Fibroblast of skin of abdomen (primary cell): ENCODE measurements at regions not wholly inside any gene's neighbourhood (a gene's known extent, or its start where the extent isn't known, plus 50 kb on each side); places are given as distances from the start of the nearest gene placed in this dataset.

Experiments
- DNase-seq: peaks from one replicate; pipeline ENCODE4 v3.0.0-alpha.2; 2013

GRCh38 chr5:110077147-110077546 lies 387.4 kb downstream of the MAN2A1 start:
- DNase-seq, result no peak

- no peak for DNase-seq
These were observed 392.5 kb downstream of the MAN2A1 start for GRCh38 chr5:110082194-110082593.

- no peak for DNase-seq
These were observed 393.1 kb downstream of the MAN2A1 start for GRCh38 chr5:110082863-110083262.

- DNase-seq, result no peak
These were observed 396.1 kb downstream of the MAN2A1 start for GRCh38 chr5:110085826-110086225.

- DNase-seq, result peak; percentile 97
These were observed 397.1 kb downstream of the MAN2A1 start for GRCh38 chr5:110086658-110087388.

GRCh38 chr5:110087829-110088228 lies 398.1 kb downstream of the MAN2A1 start:
- peak; percentile 66 for DNase-seq

- DNase-seq, result no peak
These were observed 399.1 kb downstream of the MAN2A1 start for GRCh38 chr5:110088676-110089436.

- DNase-seq, result no peak
These were observed 403.4 kb downstream of the MAN2A1 start for GRCh38 chr5:110092955-110093785.

- DNase-seq, result no peak
These were observed 404.4 kb downstream of the MAN2A1 start for GRCh38 chr5:110094109-110094508.

- no peak for DNase-seq
These were observed 404.8 kb downstream of the MAN2A1 start for GRCh38 chr5:110094548-110094947.

GRCh38 chr5:110096419-110096818 lies 406.7 kb downstream of the MAN2A1 start:
- no peak for DNase-seq

- peak; percentile 53 for DNase-seq
These were observed 409.8 kb downstream of the MAN2A1 start for GRCh38 chr5:110099572-110099971.

- no peak for DNase-seq
These were observed 413.4 kb downstream of the MAN2A1 start for GRCh38 chr5:110103081-110103480.

- DNase-seq, result no peak
These were observed 414.5 kb downstream of the MAN2A1 start for GRCh38 chr5:110104060-110104725.

GRCh38 chr5:110104726-110105669 lies 415.3 kb downstream of the MAN2A1 start:
- peak; percentile 35 for DNase-seq

- peak; percentile 41 for DNase-seq
These were observed 416.0 kb downstream of the MAN2A1 start for GRCh38 chr5:110105692-110106091.

- no peak for DNase-seq
These were observed 417.0 kb downstream of the MAN2A1 start for GRCh38 chr5:110106750-110107149.

- no peak for DNase-seq
These were observed 418.8 kb downstream of the MAN2A1 start for GRCh38 chr5:110108520-110108919.

GRCh38 chr5:110109667-110110066 lies 419.9 kb downstream of the MAN2A1 start:
- DNase-seq, result no peak

- no peak for DNase-seq
These were observed 422.6 kb downstream of the MAN2A1 start for GRCh38 chr5:110112348-110112747.

- DNase-seq, result peak; percentile 64
These were observed 425.8 kb downstream of the MAN2A1 start for GRCh38 chr5:110115503-110115902.
